Adrenal gland (tissue), 5 donors: ENCODE measurements at regions not wholly inside any gene's neighbourhood (a gene's known extent, or its start where the extent isn't known, plus 50 kb on each side); places are given as distances from the start of the nearest gene placed in this dataset.

Source experiments
- CTCF ChIP-seq, 6 experiments: fragments of 450-650 bp in 4 of 6; fragments of 200-600 bp in 2 of 6; sonication (generic) in 1 of 6; IDR thresholded peaks; 1 replicate in 5 of 6; 2 replicates in 1 of 6; pipeline versions ENCODE4 v1.5.1 to v1.8.0; 2016 to 2021; ENCODE audit warnings: antibody characterized with exemption in 6 of 6, mild to moderate bottlenecking in 2 of 6, moderate library complexity in 1 of 6
- POLR2A ChIP-seq, 2 donors: fragments of 450-650 bp; IDR thresholded peaks; one replicate each; pipeline ENCODE4 v1.6.1; 2017; ENCODE audit warnings: antibody characterized with exemption in 2 of 2, mild to moderate bottlenecking in 2 of 2, moderate library complexity in 1 of 2
- donor health status: DM: no; HTN: no; CAD: no.

- TF ChIP-seq CTCF (IDR thresholded peaks at IDR 0.05) (no peak), POLR2A (IDR thresholded peaks at IDR 0.05) (no peak)
Observed at GRCh38 chr4:147220833-147221232, 260.1 kb upstream of the EDNRA start.
